Retinal pigment epithelial cell (primary cell): ENCODE measurements at regions not wholly inside any gene's neighbourhood (a gene's known extent, or its start where the extent isn't known, plus 50 kb on each side); places are given as distances from the start of the nearest gene placed in this dataset.

Source experiments
- DNase-seq: peaks from one replicate; pipeline ENCODE4 v3.0.0-alpha.2; 2010; ENCODE audit warnings: low read depth
- H3K4me3 ChIP-seq: 2 replicates; pipeline ENCODE4 v1.5.1; 2011; ENCODE audit warnings: mild to moderate bottlenecking, low read length, control low read depth, moderate library complexity
- CTCF ChIP-seq: conservative IDR thresholded peaks from 2 replicates; pipeline ENCODE4 v1.5.1; 2011; ENCODE audit warnings: low read depth, low read length, control low read depth, inconsistent platforms

GRCh38 chr7:57204411-57204811 is 72.2 kb upstream of the ZNF479 start:
- no peak overlapping the region for H3K4me3 ChIP-seq
- TF ChIP-seq CTCF, result no peak
- DNase-seq, result no peak

- no peak overlapping the region for H3K4me3 ChIP-seq
- TF ChIP-seq CTCF, result no peak
- DNase-seq, result no peak
Measured at GRCh38 chr7:57205000-57205399, 72.8 kb upstream of the ZNF479 start.

- no peak for DNase-seq
- no peak overlapping the region for H3K4me3 ChIP-seq
- no peak for TF ChIP-seq CTCF
Measured at GRCh38 chr7:57207836-57208235, 75.6 kb upstream of the ZNF479 start.

GRCh38 chr7:57210212-57210611 is 78.0 kb upstream of the ZNF479 start:
- no peak for DNase-seq
- TF ChIP-seq CTCF, result no peak
- H3K4me3 ChIP-seq, result no peak overlapping the region

GRCh38 chr7:57210871-57211270 is 78.6 kb upstream of the ZNF479 start:
- H3K4me3 ChIP-seq, result no peak overlapping the region
- no peak for DNase-seq
- no peak for TF ChIP-seq CTCF

- H3K4me3 ChIP-seq, result no peak overlapping the region
- DNase-seq, result no peak
- no peak for TF ChIP-seq CTCF
Measured at GRCh38 chr7:57211428-57212100, 79.3 kb upstream of the ZNF479 start.

GRCh38 chr7:57215423-57215822 is 83.2 kb upstream of the ZNF479 start:
- no peak overlapping the region for H3K4me3 ChIP-seq
- no peak for DNase-seq
- no peak for TF ChIP-seq CTCF
